ENCODE measurements at regions not wholly inside any gene's neighbourhood (a gene's known extent, or its start where the extent isn't known, plus 50 kb on each side); places are given as distances from the start of the nearest gene placed in this dataset.
"Not testable (repeated sequence)": the region's sequence is repeated elsewhere in the genome, so short reads cannot be mapped to it uniquely, and the experiment has no call there.

DNA sequence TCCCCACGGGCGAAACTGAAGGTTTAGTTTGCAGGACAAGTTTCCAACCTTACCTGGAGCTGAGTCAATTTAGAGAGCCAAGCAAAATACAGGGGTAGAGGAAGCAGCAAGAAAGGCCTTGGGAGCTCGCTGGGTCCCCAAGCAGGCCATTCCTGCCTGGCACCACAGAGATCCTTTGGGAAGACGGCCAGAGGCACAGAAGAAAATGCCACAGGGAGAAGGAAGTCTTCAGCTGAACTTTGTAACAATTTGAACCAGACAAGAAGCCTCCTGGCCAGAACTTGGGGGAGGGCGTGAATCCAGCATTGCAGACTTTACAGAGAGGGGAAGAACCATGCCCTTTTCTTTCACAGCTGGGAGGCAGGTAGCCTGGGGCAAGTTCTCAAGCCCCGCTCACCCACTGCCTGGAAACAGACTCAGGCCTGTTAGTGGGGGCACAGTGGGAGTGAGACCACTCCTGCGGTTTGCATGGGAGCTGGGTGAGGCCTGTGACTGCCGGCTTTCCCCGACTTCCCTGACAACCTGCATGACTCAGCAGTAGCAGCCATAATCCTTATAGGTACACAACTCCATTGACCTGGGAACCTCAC lies 259.4 kb downstream of the SETD4 start:
- DNase-seq (ENCODE audit: low read depth) = not testable (repeated sequence)

DNA sequence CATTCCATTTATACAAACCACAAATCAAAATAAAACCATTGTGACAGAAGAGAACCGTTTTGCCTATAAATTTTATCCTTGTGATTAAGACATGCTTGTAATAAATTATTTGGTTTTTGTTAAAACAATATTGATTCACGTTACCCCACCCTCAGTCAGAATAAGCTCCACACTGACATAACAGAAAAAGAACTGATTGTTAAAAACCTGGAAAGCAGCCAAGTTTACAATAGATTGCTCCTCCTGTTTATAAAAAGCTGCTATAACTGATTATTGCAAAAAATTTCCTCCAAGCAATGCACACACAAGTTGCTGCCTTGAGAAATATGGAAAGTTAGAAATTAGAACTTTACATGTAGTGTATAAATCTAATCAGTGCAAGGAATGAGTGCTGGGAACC lies 263.5 kb downstream of the SETD4 start:
- no peak for DNase-seq (ENCODE audit: low read depth)

DNA sequence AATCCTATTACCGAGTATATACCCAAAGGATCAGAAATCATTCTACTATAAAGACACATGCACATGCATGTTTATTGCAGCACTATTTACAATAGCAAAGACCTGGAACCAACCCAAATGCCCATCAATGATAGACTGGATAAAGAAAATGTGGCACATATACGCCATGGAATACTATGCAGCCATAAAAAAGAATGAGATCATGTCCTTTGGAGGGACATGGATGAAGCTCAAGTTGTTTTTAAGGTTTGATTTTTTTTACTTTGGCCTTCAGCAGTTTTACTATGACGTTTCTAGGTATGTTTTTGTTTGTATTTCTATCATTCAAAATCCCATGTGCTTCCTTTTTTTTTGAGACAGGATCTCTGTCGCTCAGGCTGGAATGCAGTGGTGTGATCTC lies 265.8 kb downstream of the SETD4 start:
- not testable (repeated sequence) for DNase-seq (ENCODE audit: low read depth)

DNA sequence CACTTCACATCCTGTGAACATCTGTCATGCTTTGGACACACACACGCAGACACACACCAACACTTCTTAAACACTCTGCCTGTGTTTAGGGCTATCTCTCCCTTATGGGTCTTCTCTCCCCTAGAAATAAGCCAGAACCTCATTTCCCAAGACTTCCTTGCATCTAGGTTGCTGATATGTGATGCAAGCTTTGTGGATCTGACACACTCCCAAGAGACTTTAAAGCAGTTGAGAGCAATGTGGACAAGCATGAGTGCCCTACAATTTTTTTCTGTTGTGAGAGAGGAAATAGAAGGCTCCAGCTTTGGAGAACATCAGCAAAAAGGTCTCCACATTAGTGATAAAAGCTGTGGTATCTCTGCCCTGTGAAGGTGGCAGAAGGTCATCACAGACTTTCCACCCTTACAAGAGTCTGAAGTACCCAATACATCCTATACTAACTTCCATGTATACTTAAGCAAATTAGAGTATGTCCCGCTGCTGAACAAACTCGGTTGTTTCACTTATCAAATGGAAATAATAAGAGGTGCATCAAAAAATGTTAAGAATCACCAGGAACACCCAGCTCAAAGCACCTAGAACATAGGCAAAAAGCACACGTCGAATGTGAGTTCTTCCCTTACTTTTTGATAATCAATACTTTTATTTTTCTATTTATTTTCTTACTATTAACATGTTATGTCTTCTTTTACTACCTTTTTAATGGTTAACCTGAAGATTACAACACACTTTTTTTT lies 267.6 kb downstream of the SETD4 start:
- no peak for DNase-seq (ENCODE audit: low read depth)

DNA sequence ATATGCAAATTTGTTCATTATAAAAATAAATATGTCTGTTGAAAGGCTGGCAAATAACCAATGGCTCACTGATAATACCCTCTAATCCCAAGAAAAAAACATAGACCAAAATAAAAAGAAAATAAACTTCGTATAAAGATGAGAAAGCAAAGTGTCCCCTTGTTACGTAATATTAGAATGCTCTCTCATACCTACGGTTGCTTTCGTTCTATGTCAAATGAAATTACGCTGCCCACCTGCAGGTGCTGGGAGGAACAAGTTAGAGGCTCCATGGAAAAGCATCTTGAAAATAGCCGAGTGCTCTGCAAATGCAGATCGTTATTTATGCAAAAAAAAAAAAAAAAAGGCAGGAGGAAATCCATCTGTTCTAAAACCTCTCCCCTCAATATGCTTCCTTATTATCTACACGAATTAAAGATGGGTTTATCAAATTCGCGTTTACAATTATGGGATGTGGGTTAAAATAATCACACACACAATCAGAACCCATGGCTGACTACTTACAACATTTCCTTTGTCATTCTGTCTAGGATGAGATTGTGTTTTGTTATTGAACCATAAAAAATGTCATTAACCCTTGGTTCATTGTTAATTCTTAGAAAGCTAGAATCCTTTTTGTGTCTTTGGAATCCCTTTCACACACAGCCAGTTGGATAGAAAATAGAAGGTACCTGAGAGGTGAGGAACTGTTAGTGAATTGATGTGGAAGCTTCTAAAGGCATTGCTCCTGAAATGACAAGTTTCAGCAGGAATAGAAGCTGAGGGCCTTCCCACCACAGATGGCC lies 268.6 kb downstream of the SETD4 start:
- DNase-seq (ENCODE audit: low read depth) = no peak

DNA sequence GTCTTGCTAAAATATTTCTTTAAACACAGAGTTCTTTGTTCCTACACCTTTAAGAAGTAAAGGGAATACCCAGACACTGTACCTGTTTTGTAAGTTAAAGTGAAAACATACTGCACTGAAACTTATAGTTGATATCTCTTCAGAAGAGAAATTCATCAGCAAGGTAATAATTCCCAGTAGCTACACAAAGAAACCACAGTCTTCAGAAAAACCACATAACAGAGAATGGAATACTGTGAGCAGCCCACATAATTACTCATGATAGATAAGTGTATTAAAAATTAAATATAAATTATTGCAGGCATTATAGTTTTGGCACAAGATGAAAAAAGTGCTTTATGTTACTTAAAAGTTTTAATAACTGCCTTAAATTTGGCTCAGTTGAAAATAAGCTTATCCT lies 276.6 kb downstream of the SETD4 start:
- DNase-seq (ENCODE audit: low read depth) = no peak

DNA sequence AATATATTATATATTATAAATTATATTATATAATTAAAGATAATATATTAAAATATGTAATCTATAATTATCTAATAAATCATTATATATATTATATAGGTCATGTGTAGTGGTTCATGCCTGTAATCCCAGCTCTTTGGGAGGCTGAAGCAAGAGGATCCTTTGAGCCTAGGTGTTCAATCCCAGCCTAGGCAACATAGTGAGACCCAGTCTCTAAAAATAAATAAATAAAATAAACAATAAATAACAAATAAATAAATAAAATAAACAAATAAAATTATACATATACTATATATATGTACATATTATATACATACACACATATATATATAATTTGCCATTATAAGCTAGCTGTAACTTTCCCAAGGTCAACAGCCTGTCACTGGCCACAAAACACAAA lies 277.7 kb downstream of the SETD4 start:
- no peak for DNase-seq (ENCODE audit: low read depth)

DNA sequence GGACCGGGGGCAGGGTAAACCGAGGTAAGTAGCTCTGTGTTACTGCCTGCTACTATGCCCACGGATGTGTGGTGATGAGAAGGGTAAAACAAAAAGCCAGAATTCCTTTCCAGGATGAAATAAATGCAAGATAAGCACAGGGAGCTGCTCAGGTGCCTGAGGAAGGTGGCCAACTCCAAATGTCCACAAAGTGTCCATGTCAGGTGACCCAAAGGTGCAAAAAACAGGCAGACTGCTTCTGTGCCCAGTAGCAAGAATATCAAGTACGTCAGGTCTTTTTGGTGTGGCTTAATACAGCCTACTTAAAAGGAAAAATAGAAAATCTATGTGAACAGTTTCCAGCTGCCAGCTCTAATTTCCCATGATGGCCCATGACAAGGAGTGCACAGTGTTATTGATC lies 279.3 kb downstream of the SETD4 start:
- no peak for DNase-seq (ENCODE audit: low read depth)

DNA sequence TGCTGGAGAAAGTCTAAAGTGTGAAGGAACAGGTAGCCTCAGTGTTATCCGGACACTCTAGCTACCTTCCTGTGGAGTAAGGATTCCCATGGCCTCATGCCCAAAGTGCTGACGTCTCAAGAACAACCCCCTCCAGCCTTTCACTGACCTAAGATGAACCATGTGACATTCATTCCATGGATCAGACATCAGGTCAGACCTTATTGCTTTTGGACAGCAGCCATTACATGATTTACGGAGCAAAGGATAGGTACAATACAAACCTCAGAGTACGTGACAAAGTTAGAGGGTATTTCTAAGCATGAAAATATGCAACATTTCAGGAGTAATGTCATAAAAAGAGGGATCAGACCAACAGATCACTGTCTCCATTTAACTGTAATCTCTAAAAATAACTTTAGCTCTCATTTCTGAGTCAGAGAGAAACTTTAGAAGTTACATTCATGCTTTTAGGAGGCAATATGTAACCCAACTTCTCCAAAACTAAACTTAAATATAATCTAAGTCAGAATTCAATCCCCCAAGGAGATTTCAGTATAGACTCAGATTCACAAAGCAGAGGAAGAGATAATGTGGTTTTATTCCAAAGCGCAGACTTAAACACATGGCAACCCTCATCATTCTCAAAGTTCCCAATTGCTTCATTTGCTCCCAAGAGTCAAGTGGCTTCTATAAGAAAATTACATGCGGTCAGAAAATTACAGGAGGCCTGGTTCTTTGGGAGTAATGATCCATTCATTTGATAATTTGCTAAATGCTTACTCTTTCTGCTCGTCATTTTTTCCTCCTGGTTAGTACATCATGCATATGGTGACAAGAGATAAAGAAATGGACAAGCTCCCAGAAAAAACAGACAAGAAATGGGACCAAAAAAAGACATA lies 280.4 kb downstream of the SETD4 start:
- DNase-seq (ENCODE audit: low read depth) = no peak

DNA sequence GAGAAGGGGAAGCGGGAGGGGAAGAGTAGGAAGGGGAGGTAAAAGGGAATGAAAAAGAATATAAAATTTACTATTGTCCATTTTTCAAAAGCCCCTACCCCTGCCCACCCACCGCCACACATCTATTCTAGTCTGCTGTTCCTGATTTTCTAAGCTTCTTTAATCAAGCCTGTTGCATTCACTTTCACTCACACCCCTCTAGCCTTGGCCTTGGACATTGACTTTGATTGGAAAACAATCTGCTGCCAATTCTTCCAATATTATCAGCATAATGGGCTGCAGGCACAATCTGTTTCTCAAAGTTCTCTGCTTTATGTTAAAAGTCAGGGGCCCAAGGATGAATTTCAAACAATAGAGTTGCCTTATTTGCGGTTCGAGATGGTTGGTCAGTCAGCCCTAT lies 281.2 kb downstream of the SETD4 start:
- no peak for DNase-seq (ENCODE audit: low read depth)

DNA sequence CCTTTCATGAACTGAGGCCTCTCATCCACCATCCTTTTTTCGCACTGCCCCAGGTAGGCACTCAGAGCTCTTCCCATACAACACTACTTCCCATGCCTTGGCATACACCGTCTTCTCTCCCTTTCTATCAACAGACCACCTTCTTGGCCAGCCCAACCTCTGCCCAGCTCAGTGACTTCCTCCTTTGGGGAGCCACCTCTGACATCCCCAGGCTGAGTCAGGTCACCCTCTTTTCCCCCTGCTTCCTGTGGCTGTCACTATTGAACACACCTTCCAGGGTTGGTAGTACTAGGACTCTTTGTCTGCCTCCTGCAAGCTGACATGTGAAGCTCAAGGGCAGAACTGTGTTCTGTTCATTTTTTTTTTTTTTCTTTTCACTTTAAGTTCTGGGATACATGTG lies 283.2 kb downstream of the SETD4 start:
- no peak for DNase-seq (ENCODE audit: low read depth)

DNA sequence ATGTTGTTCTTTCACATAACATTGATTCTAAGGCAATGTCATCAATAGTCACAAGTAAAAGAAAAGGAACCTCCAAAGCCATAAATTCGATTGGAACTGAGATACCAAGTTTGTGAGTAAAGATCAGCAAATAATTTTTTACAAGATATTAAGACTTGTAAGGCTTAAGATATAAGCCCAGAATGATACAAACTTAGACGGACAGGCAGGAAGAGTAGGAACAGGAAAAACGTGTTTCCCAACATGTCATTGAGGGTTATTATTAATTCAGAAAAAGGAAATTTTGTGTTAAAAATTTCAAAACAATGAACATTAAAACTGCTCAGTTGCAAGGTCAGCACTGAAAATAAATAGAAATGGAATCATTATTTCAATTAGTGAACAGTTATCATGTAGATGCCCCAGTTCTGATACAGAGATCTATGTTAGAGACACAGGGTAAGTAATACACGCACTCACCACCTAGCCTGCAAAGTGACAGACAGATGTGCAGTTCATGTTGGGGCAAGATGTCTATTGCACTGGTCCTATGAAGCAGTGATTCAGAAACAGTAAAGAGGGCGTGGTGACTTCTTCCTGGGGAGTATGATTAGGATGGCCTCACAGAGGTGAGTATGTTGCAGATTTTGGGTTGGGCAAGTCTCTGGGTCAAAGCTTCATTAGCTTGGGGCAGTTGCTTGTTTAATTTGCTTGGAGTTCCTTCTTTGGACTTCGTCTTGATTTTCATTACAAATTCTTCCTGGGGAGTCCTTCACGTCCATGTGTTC lies 284.4 kb downstream of the SETD4 start:
- DNase-seq (ENCODE audit: low read depth) = no peak

DNA sequence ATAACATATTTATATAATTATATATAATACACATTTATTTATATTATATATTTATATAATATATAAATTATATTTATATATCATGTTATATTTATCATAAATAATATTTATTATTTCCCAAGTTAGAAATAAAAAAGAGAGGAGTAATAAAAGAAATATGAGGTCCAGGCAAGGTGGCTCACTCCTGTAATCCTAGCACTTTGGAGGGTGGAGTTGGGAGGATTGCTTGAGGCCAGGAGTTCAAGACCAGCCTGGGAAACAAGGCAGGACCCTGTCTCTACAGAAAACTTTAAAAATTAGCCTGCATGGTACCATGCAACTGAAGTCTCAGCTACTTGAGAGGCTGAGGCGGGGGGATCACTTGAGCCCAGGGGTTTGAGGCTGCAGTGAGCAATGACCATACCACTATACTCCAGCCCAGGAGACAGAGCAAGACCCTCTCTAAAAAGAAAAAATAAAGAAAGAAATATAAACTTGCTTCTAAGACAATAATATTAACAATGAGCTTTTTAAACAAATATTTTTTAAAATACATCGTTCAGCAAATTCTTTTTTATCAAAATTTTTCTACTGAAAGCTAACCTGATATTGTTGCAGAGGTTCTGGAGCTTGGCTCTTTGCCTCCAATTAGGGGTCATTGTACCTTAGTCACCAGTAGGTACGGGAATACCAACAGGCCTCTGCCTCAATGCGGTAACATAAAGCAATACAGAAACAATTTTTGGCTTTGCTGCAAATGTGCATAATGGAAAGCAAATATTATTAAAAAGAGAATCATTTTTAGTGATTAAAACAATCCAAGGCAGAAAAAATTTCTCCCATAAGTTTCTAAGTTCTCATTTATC lies 290.0 kb downstream of the SETD4 start:
- DNase-seq (ENCODE audit: low read depth) = no peak

DNA sequence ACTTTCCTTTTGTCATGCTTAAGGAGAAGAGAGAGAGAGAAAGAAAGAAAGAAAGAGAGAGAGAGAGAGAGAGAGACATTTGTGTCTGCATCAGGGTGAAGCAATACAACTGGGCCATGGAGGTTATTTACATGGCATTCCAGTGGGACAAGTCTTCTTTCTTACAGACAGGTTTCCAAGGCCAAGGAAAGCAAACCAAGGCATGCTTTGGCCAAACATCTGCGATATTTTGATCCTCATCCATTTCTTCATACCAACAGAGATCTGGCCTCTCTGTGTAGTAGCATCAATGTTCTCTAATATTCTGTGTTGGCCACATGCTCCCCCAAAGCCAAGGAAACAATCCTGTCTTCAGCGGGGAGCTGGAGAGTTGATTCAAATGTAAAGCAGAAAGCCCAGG lies 292.1 kb downstream of the SETD4 start:
- DNase-seq (ENCODE audit: low read depth) = no peak

DNA sequence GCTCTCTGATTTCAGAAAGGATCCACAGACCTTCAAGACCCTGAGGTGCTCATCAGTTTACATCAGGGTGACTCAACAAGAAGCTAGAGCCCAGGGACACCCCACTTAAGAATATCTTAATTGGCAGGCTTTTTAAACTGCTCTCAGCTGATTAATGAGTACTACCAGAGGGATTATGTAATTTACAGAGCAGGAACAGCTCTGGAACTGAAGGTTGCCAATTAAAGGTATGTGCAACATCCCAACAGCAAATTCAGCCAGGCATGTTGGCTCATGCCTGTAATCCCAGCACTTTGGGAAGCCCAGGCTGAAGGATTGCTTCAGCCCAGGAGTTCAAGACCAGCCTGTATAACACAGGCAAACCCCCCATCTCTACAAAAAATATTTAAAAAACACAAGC lies 295.7 kb downstream of the SETD4 start:
- no peak for DNase-seq (ENCODE audit: low read depth)

DNA sequence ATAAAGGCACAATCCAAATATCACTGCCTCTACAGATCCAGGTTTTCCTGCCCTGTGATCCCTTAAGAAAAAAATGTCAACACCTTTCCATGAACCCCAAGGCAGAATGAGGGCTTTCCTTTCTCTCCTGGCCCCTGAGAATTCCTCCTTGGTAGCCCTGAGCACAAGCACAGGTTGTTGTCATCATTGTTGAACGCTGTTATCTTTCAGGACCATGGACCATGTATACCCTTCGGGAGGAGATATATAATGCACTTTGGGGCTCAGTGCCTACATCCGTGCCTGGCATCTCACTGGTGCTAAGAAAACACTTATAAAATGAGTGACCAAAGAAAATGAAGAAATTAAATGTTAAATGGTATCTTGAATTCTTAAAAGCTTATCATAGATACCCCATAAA lies 296.2 kb downstream of the SETD4 start:
- no peak for DNase-seq (ENCODE audit: low read depth)

DNA sequence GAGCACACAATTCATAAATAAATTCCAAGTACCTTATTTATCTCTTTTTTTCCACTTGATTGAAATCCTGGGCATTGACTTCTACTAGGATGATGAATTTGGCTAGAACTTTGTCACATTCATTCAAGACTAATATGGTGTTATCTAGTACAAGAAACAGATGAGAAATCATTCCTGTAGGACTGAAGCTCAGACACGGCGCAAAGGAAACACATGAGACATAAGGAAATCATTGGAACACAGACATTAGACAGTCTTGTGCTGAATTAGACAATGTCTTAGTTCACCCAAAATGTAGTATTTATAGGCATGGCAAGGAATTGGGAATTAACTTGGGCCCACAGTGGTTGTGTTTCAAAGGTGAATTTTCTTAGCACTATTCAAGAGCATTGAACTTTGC lies 305.7 kb downstream of the SETD4 start:
- no peak for DNase-seq (ENCODE audit: low read depth)

DNA sequence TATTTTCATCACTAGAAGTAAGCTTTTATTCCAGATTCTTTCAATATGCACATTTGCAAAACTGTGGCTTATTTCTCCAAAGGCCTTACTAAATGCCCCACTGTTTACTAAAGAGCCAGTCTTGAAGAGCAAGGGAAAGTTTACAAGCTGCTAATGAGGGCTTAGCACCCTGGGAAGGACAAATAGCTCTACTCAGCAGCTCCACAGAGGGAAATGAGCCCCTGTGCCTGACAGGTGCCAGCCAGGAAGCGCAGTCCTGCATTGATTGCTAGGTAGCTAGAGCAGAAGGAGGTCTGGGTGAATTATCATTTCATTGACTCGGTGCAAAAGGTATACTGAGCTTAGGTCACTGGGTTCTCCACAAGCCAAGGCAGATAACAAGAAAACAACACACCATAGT lies 307.0 kb downstream of the SETD4 start:
- no peak for DNase-seq (ENCODE audit: low read depth)

DNA sequence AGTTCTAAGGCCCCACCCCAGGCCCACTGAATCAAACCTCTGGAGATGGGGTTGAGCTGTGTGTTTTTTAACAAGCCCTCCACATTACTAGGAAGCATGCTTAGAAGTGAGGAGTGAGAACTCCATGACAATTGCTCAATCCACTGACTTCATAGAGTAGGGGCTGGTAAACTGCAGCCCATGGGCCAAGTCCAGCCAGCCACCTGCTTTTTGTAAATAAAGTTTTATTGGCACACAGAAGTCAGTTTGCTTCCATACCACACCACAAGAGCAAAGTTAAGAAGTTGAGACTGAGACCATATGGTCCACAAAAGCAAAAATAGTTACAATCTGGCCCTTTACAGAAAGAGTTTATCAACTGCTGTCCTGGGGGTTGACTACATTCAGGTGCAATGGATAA lies 309.2 kb downstream of the SETD4 start:
- no peak for DNase-seq (ENCODE audit: low read depth)

DNA sequence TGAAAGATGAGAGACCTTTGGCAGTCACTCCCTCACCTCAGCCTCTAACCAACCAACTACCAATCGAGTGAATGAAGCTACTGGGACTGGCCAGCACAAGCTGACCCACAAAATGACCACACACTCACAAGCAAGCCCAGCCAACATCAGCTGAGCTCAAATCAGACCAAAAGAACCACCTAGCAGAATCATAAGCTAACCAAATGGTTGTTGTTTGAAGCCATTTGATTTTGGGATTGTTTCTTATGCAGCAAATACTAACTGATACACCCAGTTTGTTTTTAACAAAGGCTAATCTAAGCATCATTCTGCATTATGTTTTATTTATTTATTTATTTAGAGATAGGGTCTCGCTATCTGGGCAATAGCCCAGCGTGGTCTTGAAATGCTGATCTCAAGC lies 310.4 kb downstream of the SETD4 start:
- no peak for DNase-seq (ENCODE audit: low read depth)
